ENCODE measurements at regions not wholly inside any gene's neighbourhood (a gene's known extent, or its start where the extent isn't known, plus 50 kb on each side); places are given as distances from the start of the nearest gene placed in this dataset.

DNA sequence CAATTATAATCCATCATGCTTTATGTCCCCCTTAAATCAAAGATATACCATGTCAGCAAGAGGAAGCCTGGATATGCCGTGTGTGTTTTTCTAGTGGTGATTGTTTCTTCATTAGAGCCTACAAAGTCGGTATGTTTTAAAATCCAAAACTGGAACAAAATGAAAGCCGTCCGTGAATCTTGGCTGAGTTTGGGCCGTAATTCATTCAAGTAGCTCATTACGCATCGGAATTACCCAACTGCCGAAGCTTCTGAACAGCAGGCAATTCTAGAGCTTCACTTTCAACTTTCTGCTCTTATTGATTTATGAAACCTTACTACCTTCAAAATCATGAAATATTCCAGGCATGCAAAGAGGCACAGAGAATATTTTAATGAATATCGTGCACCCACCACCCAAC, 224.7 kb downstream of the AACS start:
- no peak for DNase-seq (ENCODE audit: low read depth)
- H3K27me3 ChIP-seq (ENCODE audit: control insufficient read depth, insufficient read depth, low read length): no peaks in the 10 kb centered on the region
- no peaks in the 10 kb centered on the region for H3K36me3 ChIP-seq (ENCODE audit: control insufficient read depth, insufficient read depth, low read length)
- TF ChIP-seq, protein P1, sequence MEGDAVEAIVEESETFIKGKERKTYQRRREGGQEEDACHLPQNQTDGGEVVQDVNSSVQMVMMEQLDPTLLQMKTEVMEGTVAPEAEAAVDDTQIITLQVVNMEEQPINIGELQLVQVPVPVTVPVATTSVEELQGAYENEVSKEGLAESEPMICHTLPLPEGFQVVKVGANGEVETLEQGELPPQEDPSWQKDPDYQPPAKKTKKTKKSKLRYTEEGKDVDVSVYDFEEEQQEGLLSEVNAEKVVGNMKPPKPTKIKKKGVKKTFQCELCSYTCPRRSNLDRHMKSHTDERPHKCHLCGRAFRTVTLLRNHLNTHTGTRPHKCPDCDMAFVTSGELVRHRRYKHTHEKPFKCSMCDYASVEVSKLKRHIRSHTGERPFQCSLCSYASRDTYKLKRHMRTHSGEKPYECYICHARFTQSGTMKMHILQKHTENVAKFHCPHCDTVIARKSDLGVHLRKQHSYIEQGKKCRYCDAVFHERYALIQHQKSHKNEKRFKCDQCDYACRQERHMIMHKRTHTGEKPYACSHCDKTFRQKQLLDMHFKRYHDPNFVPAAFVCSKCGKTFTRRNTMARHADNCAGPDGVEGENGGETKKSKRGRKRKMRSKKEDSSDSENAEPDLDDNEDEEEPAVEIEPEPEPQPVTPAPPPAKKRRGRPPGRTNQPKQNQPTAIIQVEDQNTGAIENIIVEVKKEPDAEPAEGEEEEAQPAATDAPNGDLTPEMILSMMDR (IDR thresholded peaks at IDR 0.05; ENCODE audit: insufficient read depth, low read length, poor library complexity, severe bottlenecking): no peak
- H3K4me3 ChIP-seq (ENCODE audit: low read depth, low read length): no peak overlapping the region

GRCh38 chr12:125292700-125293099, 227.5 kb downstream of the AACS start:
- TF ChIP-seq, protein P1 (IDR thresholded peaks at IDR 0.05; ENCODE audit: insufficient read depth, low read length, poor library complexity, severe bottlenecking): no peak
- Histone ChIP-seq H3K36me3 (ENCODE audit: control insufficient read depth, insufficient read depth, low read length) (no peaks in the 10 kb centered on the region), H3K4me3 (ENCODE audit: low read depth, low read length) (no peak overlapping the region), H3K27me3 (ENCODE audit: control insufficient read depth, insufficient read depth, low read length) (no peaks in the 10 kb centered on the region)
- DNase-seq (ENCODE audit: low read depth): no peak

DNA sequence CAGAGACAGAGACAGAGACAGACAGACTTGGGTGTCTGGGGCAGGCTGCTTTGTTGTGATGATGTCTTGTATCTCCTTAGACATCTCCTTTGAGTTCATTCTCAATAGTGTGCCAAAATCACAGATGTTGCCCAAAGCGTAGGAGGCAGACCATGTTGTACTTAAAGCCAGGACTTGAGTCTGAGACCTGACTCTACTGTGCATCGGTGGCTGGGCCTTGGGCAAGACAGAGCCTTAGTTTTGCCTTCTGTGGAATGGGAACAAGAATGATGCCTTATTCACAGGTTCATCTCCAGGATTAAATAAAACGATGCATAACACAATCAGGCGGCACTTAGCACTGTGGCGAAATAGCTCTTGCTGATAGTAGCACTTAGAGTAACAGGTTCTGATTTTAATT, 230.3 kb downstream of the AACS start:
- no peak for DNase-seq (ENCODE audit: low read depth)
- TF ChIP-seq, protein P1 (IDR thresholded peaks at IDR 0.05; ENCODE audit: insufficient read depth, low read length, poor library complexity, severe bottlenecking): no peak
- Histone ChIP-seq H3K27me3 (ENCODE audit: control insufficient read depth, insufficient read depth, low read length) (no peaks in the 10 kb centered on the region), H3K4me3 (ENCODE audit: low read depth, low read length) (no peak overlapping the region), H3K36me3 (ENCODE audit: control insufficient read depth, insufficient read depth, low read length) (no peaks in the 10 kb centered on the region)

DNA sequence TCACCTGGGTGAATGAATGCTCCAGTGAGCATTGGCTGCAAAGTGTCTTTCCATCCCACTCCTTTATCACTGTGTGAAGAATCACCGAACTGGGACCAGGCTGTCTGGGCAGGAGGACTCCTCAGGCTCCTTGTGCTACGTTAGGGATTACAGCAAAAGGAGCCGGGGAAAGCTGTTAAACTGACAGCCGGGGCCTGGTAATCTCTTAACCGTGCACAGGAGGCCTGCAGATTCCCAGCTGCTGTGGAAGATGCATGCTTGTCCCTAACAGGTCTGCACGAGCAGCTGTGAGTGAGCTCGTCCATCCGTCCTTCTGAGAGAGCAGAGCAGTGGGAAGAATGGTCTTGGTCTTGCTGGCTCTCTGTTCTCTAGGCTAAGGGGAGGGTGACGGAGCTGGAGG, 231.5 kb downstream of the AACS start:
- no peak for DNase-seq (ENCODE audit: low read depth)
- no peak overlapping the region for H3K4me3 ChIP-seq (ENCODE audit: low read depth, low read length)
- no peaks in the 10 kb centered on the region for H3K36me3 ChIP-seq (ENCODE audit: control insufficient read depth, insufficient read depth, low read length)
- H3K27me3 ChIP-seq (ENCODE audit: control insufficient read depth, insufficient read depth, low read length): no peaks in the 10 kb centered on the region
- TF ChIP-seq, protein P1 (IDR thresholded peaks at IDR 0.05; ENCODE audit: insufficient read depth, low read length, poor library complexity, severe bottlenecking): no peak

DNA sequence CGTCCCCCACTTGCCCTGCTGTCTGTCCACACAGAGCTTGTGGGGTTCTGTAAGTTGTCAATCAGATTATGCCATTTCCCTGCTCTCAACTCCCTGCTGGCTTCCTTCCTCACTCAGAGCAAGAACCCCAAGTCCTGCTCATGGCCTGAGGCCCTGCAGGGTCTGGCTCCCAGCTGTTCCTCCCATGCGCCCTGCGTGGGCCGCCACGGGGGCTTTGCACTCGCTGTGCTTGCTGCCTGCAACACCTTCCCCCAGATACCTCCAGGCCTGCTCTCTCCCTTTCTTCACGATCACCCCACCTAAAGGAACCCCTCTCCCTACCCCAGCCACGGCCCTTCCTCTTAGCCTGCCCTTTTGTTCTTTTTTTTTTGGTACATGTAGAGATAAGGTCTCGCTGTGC, 234.6 kb downstream of the AACS start:
- Histone ChIP-seq H3K4me3 (ENCODE audit: low read depth, low read length) (no peak overlapping the region), H3K27me3 (ENCODE audit: control insufficient read depth, insufficient read depth, low read length) (no peaks in the 10 kb centered on the region), H3K36me3 (ENCODE audit: control insufficient read depth, insufficient read depth, low read length) (no peaks in the 10 kb centered on the region)
- TF ChIP-seq, protein P1 (IDR thresholded peaks at IDR 0.05; ENCODE audit: insufficient read depth, low read length, poor library complexity, severe bottlenecking): no peak
- DNase-seq (ENCODE audit: low read depth): no peak

DNA sequence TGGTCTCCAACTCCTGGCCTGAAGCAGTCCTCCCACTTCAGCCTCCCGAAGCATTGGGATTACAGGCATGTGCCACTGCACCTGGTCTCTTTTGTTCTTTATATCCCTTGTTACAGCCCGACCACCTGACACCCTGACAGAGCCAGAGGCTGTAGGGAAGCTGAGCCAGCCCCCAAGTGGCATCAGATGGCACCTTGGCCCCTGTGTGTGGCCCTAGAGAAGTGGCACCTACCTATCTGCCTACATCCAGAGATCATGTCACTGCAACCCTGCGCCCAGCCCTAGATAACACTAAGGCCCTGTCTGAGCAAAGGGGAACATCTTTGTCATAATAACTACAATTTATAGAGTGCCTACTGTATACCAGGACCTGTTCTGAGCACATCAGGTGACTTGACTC, 235.0 kb downstream of the AACS start:
- TF ChIP-seq, protein P1 (IDR thresholded peaks at IDR 0.05; ENCODE audit: insufficient read depth, low read length, poor library complexity, severe bottlenecking): no peak
- DNase-seq (ENCODE audit: low read depth): no peak
- Histone ChIP-seq H3K4me3 (ENCODE audit: low read depth, low read length) (no peak overlapping the region), H3K27me3 (ENCODE audit: control insufficient read depth, insufficient read depth, low read length) (no peaks in the 10 kb centered on the region), H3K36me3 (ENCODE audit: control insufficient read depth, insufficient read depth, low read length) (no peaks in the 10 kb centered on the region)
